22Rv1 (cell line): ENCODE measurements at regions not wholly inside any gene's neighbourhood (a gene's known extent, or its start where the extent isn't known, plus 50 kb on each side); places are given as distances from the start of the nearest gene placed in this dataset.

ENCODE experiments used
- CTCF ChIP-seq: fragments of 450-650 bp; IDR thresholded peaks from 2 replicates; pipeline ENCODE4 v1.5.1; 2017; ENCODE audit warnings: mild to moderate bottlenecking
- ZFX ChIP-seq: fragments of 450-650 bp; IDR thresholded peaks from 2 replicates; pipeline ENCODE4 v1.6.1; 2017; ENCODE audit warnings: antibody characterized with exemption, borderline replicate concordance

- no peak for TF ChIP-seq CTCF
- TF ChIP-seq ZFX, result no peak
Observed at GRCh38 chr3:116812949-116813348, 103.4 kb downstream of the TUSC7 start.
